Chondrocyte (in vitro differentiated cells): ENCODE measurements at regions not wholly inside any gene's neighbourhood (a gene's known extent, or its start where the extent isn't known, plus 50 kb on each side); places are given as distances from the start of the nearest gene placed in this dataset.

Source experiments
- DNase-seq: peaks from one replicate; pipeline ENCODE4 v3.0.0; 2021; ENCODE audit warnings: mixed read lengths, low spot score
- H3K27ac Mint-ChIP-seq: one replicate; pipeline ENCODE4 v1.8.0; 2021; ENCODE audit warnings: mild to moderate bottlenecking, moderate library complexity, mixed read lengths; ENCODE audit not compliant: unreplicated experiment
- H3K27me3 Mint-ChIP-seq: 2 replicates; pipeline ENCODE4 v1.8.0; 2021; ENCODE audit warnings: low read depth, mixed read lengths
- H3K36me3 Mint-ChIP-seq: 2 replicates; pipeline ENCODE4 v1.8.0; 2021; ENCODE audit warnings: low read depth, mixed read lengths
- H3K4me1 Mint-ChIP-seq: 2 replicates; pipeline ENCODE4 v1.8.0; 2021; ENCODE audit warnings: low read depth, mild to moderate bottlenecking, mixed read lengths
- H3K4me3 Mint-ChIP-seq: one replicate; pipeline ENCODE4 v1.8.0; 2021; ENCODE audit warnings: mild to moderate bottlenecking, moderate library complexity, mixed read lengths; ENCODE audit not compliant: unreplicated experiment
- H3K9me3 Mint-ChIP-seq: 2 replicates; pipeline ENCODE4 v1.8.0; 2021; ENCODE audit warnings: low read depth, mixed read lengths
- TF ChIP-seq, protein P1 (sequence below): fragments of 200-600 bp; sonication (generic); IDR thresholded peaks from 2 replicates; pipeline ENCODE4 v1.5.0; 2021; ENCODE audit warnings: antibody characterized with exemption, mild to moderate bottlenecking, moderate library complexity

DNA sequence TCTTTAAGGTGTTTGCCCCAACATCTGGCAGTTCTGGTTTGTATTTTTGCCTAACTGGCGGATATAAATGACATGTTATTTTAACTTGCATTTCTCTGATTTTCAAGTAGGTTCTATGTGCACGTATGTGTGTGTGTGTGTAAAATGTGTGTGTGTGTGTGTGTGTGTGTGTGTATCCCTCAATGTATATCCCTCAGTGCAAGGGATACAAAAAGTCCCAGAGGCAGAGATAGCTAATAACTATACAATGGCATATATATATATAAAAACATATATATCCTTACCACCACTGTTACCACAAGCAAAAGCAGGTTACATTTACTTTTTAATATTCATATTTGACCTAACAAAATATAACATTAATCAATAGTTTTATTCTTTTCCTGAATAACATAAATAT, 95.0 kb upstream of the NR5A2 start:
- no peak overlapping the region for H3K4me3 Mint-ChIP-seq
- DNase-seq = no peak
- H3K4me1 Mint-ChIP-seq = no peaks in the 10 kb centered on the region
- H3K27me3 Mint-ChIP-seq = peaks cover 24% of the 10 kb centered on the region
- no peaks in the 10 kb centered on the region for H3K9me3 Mint-ChIP-seq
- TF ChIP-seq, protein P1, sequence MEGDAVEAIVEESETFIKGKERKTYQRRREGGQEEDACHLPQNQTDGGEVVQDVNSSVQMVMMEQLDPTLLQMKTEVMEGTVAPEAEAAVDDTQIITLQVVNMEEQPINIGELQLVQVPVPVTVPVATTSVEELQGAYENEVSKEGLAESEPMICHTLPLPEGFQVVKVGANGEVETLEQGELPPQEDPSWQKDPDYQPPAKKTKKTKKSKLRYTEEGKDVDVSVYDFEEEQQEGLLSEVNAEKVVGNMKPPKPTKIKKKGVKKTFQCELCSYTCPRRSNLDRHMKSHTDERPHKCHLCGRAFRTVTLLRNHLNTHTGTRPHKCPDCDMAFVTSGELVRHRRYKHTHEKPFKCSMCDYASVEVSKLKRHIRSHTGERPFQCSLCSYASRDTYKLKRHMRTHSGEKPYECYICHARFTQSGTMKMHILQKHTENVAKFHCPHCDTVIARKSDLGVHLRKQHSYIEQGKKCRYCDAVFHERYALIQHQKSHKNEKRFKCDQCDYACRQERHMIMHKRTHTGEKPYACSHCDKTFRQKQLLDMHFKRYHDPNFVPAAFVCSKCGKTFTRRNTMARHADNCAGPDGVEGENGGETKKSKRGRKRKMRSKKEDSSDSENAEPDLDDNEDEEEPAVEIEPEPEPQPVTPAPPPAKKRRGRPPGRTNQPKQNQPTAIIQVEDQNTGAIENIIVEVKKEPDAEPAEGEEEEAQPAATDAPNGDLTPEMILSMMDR = no peak
- H3K36me3 Mint-ChIP-seq = no peaks in the 10 kb centered on the region
- H3K27ac Mint-ChIP-seq = no peak overlapping the region

DNA sequence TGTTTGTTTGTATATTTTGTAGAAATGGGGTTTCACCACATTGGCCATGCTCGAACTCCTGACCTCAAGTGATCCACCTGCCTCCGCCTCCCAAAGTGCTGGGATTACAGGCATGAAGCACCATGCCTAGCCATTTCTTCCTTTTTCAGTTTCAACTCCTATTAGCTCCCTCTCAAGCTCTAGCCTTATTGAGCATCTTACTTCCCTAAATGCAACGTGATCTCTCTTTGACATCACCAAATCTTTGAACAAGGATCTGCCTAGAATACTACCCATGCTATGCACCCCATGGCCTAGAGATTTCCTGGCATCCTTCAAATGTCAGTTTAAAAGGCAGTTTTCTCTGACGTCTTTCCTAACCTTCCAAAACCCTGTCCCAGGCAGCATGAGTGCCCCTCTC, 91.1 kb upstream of the NR5A2 start:
- Mint-ChIP-seq H3K36me3 (no peaks in the 10 kb centered on the region), H3K4me1 (no peaks in the 10 kb centered on the region), H3K27me3 (peaks cover 24% of the 10 kb centered on the region), H3K27ac (no peak overlapping the region), H3K4me3 (no peak overlapping the region), H3K9me3 (no peaks in the 10 kb centered on the region)
- DNase-seq = no peak
- TF ChIP-seq, protein P1 = no peak

DNA sequence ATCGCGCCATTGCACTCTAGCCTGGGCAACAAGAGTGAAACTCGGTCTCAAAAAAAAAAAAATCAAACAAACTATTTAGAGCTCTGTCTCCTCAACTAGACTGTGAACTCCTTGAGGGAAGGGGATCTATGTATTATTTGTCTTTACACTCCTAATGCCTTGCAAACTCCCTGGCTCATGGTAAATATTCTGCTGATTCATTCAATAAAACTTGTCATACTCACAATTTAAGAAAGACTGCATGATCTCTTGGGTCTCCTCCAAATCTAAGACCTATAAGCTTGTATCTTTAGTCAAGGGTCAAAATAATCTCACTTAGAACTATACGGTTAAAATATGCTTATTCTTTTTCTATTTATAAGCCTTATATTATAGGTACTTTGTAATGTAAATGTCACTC, 90.3 kb upstream of the NR5A2 start:
- Mint-ChIP-seq H3K4me3 (no peak overlapping the region), H3K27ac (no peak overlapping the region), H3K27me3 (peaks cover 23% of the 10 kb centered on the region), H3K9me3 (no peaks in the 10 kb centered on the region), H3K4me1 (no peaks in the 10 kb centered on the region), H3K36me3 (no peaks in the 10 kb centered on the region)
- DNase-seq = no peak
- TF ChIP-seq, protein P1 = no peak

DNA sequence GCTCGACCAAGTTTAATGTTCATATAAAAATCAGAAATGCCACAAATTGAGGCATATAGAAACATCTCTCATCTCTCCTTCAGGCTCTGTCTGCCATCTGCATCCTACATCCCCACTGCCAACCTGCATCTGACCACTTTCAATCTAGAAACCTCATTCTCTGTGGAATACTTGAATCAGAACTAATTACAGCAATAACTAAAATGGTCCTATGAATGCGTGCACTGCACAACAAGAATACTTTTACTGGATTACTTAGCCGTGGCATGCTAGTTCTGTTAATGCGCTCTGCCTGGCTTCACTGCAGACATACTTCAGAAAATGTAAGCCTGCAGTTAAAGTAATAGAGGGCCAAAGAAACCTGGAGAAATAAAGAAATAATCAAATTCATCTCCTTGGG, 89.8 kb upstream of the NR5A2 start:
- H3K27ac Mint-ChIP-seq = no peak overlapping the region
- H3K4me1 Mint-ChIP-seq = no peaks in the 10 kb centered on the region
- no peak overlapping the region for H3K4me3 Mint-ChIP-seq
- H3K9me3 Mint-ChIP-seq = no peaks in the 10 kb centered on the region
- TF ChIP-seq, protein P1 = no peak
- H3K27me3 Mint-ChIP-seq = peaks cover 23% of the 10 kb centered on the region
- H3K36me3 Mint-ChIP-seq = no peaks in the 10 kb centered on the region
- no peak for DNase-seq

DNA sequence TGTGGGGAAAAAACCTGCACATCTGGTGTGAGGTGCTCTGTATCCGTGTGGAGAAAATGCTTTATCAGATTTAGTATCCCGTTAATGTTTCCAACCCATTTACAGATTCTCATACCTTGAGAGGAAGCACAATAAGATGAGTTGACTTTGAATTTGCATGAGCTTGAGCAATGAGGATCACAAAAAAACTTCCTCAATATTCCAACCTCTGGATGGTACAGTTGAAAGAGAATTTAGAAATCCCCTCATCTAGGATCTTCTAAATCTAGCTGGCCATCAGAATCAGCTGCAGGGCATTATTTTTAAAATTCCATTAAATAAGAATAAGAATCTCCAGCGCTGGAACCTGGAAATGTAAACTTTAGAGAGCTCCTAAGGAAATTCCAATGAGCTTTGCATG, 82.5 kb upstream of the NR5A2 start:
- H3K27ac Mint-ChIP-seq = no peak overlapping the region
- H3K9me3 Mint-ChIP-seq = no peaks in the 10 kb centered on the region
- H3K4me3 Mint-ChIP-seq = no peak overlapping the region
- TF ChIP-seq, protein P1 = no peak
- H3K27me3 Mint-ChIP-seq = peaks cover 9% of the 10 kb centered on the region
- no peaks in the 10 kb centered on the region for H3K36me3 Mint-ChIP-seq
- no peaks in the 10 kb centered on the region for H3K4me1 Mint-ChIP-seq
- no peak for DNase-seq
